Subcutaneous abdominal adipose tissue (tissue), 5 donors: ENCODE measurements at regions not wholly inside any gene's neighbourhood (a gene's known extent, or its start where the extent isn't known, plus 50 kb on each side); places are given as distances from the start of the nearest gene placed in this dataset.
A peak's percentile ranks its signal among the peaks of the same experiment; 100 is the strongest.

Experiments
- H3K27ac ChIP-seq: one replicate; pipeline ENCODE4 v1.7.0; 2013; ENCODE audit warnings: low read depth, mild to moderate bottlenecking, inconsistent platforms, low read length, moderate library complexity
- H3K27me3 ChIP-seq, 5 donors: one replicate each; pipeline ENCODE4 v1.7.0; 2013; ENCODE audit warnings: low read length in 5 of 5, inconsistent platforms in 1 of 5; ENCODE audit not compliant: control insufficient read depth in 5 of 5, insufficient read depth in 4 of 5
- H3K36me3 ChIP-seq, 5 donors: one replicate each; pipeline ENCODE4 v1.7.0; 2013; ENCODE audit warnings: low read length in 5 of 5; ENCODE audit not compliant: control insufficient read depth in 5 of 5, insufficient read depth in 5 of 5
- H3K4me1 ChIP-seq, 5 donors: one replicate each; pipeline ENCODE4 v1.7.0; 2013; ENCODE audit warnings: low read length in 5 of 5, mild to moderate bottlenecking in 3 of 5, moderate library complexity in 1 of 5; ENCODE audit not compliant: control insufficient read depth in 5 of 5, insufficient read depth in 5 of 5
- H3K4me3 ChIP-seq, 5 donors: one replicate each; pipeline ENCODE4 v1.7.0; 2013; ENCODE audit warnings: low read length in 5 of 5, low read depth in 1 of 5
- H3K9ac ChIP-seq, 5 donors: one replicate each; pipeline ENCODE4 v1.7.0; 2013; ENCODE audit warnings: low read length in 5 of 5, mild to moderate bottlenecking in 4 of 5, moderate library complexity in 3 of 5
- H3K9me3 ChIP-seq, 5 donors: one replicate each; pipeline ENCODE4 v1.7.0; 2013; ENCODE audit warnings: low read length in 5 of 5; ENCODE audit not compliant: control insufficient read depth in 5 of 5
- donor health status: healthy.
- donor health status: healthy.
- donor health status: healthy.
- donor health status: healthy.
- donor health status: healthy.

DNA sequence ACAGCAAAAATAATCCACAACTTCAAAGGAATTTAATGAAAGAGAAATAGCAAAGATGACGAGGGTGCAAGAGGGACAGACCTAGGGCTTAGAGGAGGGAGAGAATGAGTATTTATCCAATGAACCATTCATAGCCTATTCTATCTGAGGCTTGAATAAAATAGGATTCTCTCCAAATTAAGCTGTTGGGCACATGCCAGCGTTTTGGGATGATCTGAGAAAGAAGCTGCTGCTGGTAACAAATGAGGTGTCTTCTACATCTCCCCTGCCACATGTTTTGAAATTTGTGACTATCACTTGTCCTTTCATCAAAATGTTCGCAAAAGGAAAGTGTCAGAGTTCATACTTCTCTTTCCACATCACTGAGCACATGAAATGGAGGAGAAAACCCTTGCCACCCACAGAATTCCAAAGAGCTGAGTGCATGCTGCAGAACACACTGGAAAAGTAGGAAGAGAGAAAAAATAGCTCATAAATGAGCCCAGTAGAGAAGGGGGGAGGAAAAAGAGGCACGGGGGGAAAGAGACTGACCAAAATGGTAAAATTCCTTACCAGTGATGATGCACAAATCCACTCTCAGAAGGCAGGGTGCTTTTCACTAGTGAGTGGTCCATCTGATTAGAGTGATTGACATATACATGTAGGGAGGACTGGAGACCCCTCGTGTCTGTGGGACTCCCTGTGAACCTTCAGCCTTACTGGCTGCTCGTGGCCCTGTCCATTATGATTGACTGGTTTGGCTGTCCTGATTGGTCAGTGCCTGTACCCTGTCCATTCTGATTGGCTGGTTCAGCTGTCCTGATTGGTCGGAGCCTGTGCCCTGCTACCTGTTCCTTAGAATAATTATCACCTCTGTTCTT lies 180.5 kb downstream of the OGFRL1 start:
- Histone ChIP-seq H3K27me3 (no peaks in the 10 kb centered on the region), H3K4me1 (peaks cover 3 to 15% (median 4%) of the 10 kb centered on the region in 5 donors), H3K9ac (no peak overlapping the region), H3K27ac (no peak overlapping the region), H3K9me3 (peaks cover 0 to 7% (median 5%) of the 10 kb centered on the region in 5 donors), H3K4me3 (peak overlapping the region in 1 of 5 donors; percentile 13), H3K36me3 (no peaks in the 10 kb centered on the region)

- Histone ChIP-seq H3K27ac (no peak overlapping the region), H3K9ac (no peak overlapping the region), H3K4me1 (peaks cover 4 to 16% (median 10%) of the 10 kb centered on the region in 5 donors), H3K4me3 (no peak overlapping the region), H3K36me3 (no peaks in the 10 kb centered on the region), H3K9me3 (no peaks in the 10 kb centered on the region), H3K27me3 (no peaks in the 10 kb centered on the region)
Measured at GRCh38 chr6:71471718-71472117, 183.1 kb downstream of the OGFRL1 start.

- Histone ChIP-seq H3K27me3 (no peaks in the 10 kb centered on the region), H3K36me3 (no peaks in the 10 kb centered on the region), H3K4me3 (no peak overlapping the region), H3K9me3 (no peaks in the 10 kb centered on the region), H3K27ac (no peak overlapping the region), H3K4me1 (peaks cover 3 to 32% (median 17%) of the 10 kb centered on the region in 5 donors), H3K9ac (no peak overlapping the region)
Measured at GRCh38 chr6:71473926-71474325, 185.3 kb downstream of the OGFRL1 start.

DNA sequence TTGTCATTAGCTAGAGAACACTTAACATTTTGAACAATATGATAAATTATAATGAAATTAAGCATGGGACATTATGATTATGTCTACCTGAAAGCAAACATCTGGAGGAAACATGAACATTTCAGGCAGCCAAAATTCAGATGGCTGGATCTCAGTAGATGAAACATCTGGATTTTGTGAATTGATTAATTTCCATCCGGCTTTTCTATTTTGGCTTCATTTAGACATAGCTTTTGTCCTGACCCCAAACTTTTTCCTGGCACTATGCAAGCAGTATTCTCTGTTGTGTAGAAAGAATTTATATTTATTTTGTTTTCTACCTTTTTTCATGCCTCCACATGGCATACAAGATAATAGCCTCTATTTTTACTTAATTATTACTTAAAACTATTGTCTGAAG lies 186.3 kb downstream of the OGFRL1 start:
- Histone ChIP-seq H3K4me3 (no peak overlapping the region), H3K27ac (no peak overlapping the region), H3K4me1 (peaks cover 2 to 42% (median 22%) of the 10 kb centered on the region in 5 donors), H3K36me3 (no peaks in the 10 kb centered on the region), H3K27me3 (no peaks in the 10 kb centered on the region), H3K9ac (no peak overlapping the region), H3K9me3 (no peaks in the 10 kb centered on the region)

- Histone ChIP-seq H3K4me1 (peaks cover 2 to 56% (median 35%) of the 10 kb centered on the region in 5 donors), H3K36me3 (no peaks in the 10 kb centered on the region), H3K9me3 (no peaks in the 10 kb centered on the region), H3K4me3 (no peak overlapping the region), H3K9ac (no peak overlapping the region), H3K27ac (no peak overlapping the region), H3K27me3 (no peaks in the 10 kb centered on the region)
Measured at GRCh38 chr6:71476371-71476770, 187.8 kb downstream of the OGFRL1 start.

- no peak overlapping the region for H3K4me3 ChIP-seq
- H3K36me3 ChIP-seq = no peaks in the 10 kb centered on the region
- no peaks in the 10 kb centered on the region for H3K27me3 ChIP-seq
- H3K4me1 ChIP-seq = peaks cover 2 to 61% (median 40%) of the 10 kb centered on the region in 5 donors
- no peak overlapping the region for H3K27ac ChIP-seq
- no peaks in the 10 kb centered on the region for H3K9me3 ChIP-seq
- H3K9ac ChIP-seq = no peak overlapping the region
Measured at GRCh38 chr6:71476872-71477271, 188.3 kb downstream of the OGFRL1 start.

DNA sequence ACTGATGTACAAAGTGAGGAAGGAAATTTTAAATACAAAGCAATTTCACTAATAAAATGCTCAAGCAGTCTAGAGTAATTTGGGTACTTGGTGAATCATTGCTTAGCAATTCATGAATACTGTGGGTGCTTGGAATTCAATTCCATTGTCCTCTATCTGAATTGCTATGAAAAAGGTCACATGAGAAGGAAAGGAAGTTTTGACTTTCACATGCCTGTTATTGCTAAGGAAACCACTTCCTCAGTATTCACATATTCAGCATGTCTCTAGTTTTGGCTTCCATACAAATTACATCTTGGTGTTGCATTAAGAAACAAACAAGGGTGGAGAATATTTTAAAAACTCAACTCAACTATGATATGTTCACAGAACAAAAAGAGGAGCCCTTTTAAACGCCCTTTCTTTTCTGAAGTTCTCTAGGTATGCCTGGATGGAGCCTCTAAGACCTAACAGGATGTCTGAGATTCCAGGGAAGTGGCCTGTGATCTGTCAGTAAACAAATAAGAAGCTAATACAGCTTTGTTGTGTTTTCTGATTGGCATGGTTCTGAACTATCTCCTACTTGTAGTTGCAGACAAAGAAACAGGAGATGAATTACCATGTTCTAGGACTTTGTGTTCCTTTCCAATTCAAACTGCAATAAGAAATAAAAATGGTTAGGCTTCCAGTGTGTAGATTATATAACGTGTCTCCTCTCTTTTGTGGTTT lies 190.4 kb downstream of the OGFRL1 start:
- Histone ChIP-seq H3K9me3 (no peaks in the 10 kb centered on the region), H3K4me1 (peaks cover 4 to 71% (median 43%) of the 10 kb centered on the region in 5 donors), H3K4me3 (no peak overlapping the region), H3K27ac (peak overlapping the region; percentile 66), H3K36me3 (no peaks in the 10 kb centered on the region), H3K9ac (no peak overlapping the region), H3K27me3 (no peaks in the 10 kb centered on the region)

- Histone ChIP-seq H3K9me3 (no peaks in the 10 kb centered on the region), H3K27me3 (no peaks in the 10 kb centered on the region), H3K4me3 (no peak overlapping the region), H3K4me1 (peaks cover 4 to 64% (median 42%) of the 10 kb centered on the region in 5 donors), H3K9ac (no peak overlapping the region), H3K36me3 (no peaks in the 10 kb centered on the region), H3K27ac (peak overlapping the region; percentile 15)
Measured at GRCh38 chr6:71480577-71480976, 192.0 kb downstream of the OGFRL1 start.

GRCh38 chr6:71481011-71481410 lies 192.4 kb downstream of the OGFRL1 start:
- H3K9ac ChIP-seq = no peak overlapping the region
- no peak overlapping the region for H3K4me3 ChIP-seq
- H3K27me3 ChIP-seq = no peaks in the 10 kb centered on the region
- peaks cover 4 to 60% (median 42%) of the 10 kb centered on the region in 5 donors for H3K4me1 ChIP-seq
- H3K9me3 ChIP-seq = no peaks in the 10 kb centered on the region
- H3K27ac ChIP-seq = peak overlapping the region; percentile 15
- H3K36me3 ChIP-seq = no peaks in the 10 kb centered on the region

- no peaks in the 10 kb centered on the region for H3K36me3 ChIP-seq
- H3K4me3 ChIP-seq = no peak overlapping the region
- H3K27me3 ChIP-seq = no peaks in the 10 kb centered on the region
- H3K9ac ChIP-seq = no peak overlapping the region
- peaks cover 4 to 57% (median 42%) of the 10 kb centered on the region in 5 donors for H3K4me1 ChIP-seq
- peak overlapping the region; percentile 15 for H3K27ac ChIP-seq
- no peaks in the 10 kb centered on the region for H3K9me3 ChIP-seq
Measured at GRCh38 chr6:71481801-71482200, 193.2 kb downstream of the OGFRL1 start.
